Cerebellar nuclear complex (tissue), 1 donor: ENCODE measurements at regions not wholly inside any gene's neighbourhood (a gene's known extent, or its start where the extent isn't known, plus 50 kb on each side); places are given as distances from the start of the nearest gene placed in this dataset.
"Not testable (repeated sequence)": the region's sequence is repeated elsewhere in the genome, so short reads cannot be mapped to it uniquely, and the experiment has no call there.

ENCODE experiments used
- DNase-seq, 2 experiments: peaks; one replicate each; lab custom pipeline; 2025; lab: John Stamatoyannopoulos, UW

GRCh38 chr11:13614918-13615317, 53.5 kb upstream of the FAR1 start:
- DNase-seq, result not testable (repeated sequence)

DNA sequence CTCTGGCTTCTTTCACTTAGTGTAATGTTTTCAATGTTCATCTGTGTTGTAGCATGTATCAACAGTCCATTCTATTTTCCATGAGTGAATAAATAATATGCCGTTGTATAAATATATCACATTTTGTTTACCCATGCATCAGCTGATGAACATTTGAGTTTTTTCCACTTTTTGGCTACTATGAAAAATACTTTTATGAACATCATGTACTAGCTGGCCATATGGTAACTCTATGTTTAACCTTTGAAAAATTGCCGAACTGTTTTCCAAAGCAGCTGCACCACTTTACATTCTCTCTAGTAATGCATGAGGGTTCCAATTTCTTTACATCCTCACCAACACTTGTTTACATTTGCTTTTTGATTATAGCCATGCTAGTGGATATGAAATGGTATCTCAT, 59.8 kb upstream of the FAR1 start:
- no peak for DNase-seq

DNA sequence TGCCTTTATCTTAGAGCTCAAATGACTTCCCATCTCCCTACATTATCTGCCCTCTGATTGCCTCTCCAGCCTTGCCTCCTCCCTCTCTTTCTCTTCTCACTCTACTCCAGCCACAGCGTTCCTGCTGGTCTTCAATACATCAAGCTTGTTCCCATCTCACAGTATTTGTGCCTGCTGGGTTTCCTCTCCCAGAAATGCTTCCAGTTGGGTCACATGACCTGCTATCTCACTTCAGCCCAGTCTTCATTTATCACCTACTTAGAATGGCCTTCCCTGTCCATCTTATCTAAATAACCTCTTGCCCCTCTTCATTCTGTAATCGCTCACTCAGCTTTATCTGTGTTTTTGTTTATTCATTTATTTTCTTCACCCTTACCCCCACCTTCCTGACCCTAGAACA, 61.8 kb upstream of the FAR1 start:
- no peak for DNase-seq

GRCh38 chr11:13603661-13604060, 64.8 kb upstream of the FAR1 start:
- no peak for DNase-seq

DNA sequence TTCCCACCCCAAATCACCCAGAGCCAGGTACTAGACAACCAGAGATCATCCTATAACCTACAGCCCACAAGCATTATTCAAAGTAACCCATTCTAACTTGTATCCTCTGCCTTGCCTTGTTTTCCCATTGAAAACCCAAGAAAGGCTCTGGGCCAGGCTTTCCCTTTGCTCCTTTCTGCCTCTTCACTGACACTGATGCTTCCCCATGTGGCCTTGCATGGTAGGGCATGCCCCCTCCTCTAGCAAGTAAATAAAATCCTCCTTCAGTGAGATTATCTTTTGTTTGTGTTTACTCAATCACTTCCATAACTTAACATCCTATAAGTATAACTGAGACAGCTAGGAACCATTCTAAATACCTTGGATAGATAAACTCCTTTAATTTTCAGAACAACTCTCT, 65.6 kb upstream of the FAR1 start:
- DNase-seq, result no peak

- peak; percentile 58 to 85 for DNase-seq
Measured at GRCh38 chr11:13596611-13597326, 71.7 kb upstream of the FAR1 start.

DNA sequence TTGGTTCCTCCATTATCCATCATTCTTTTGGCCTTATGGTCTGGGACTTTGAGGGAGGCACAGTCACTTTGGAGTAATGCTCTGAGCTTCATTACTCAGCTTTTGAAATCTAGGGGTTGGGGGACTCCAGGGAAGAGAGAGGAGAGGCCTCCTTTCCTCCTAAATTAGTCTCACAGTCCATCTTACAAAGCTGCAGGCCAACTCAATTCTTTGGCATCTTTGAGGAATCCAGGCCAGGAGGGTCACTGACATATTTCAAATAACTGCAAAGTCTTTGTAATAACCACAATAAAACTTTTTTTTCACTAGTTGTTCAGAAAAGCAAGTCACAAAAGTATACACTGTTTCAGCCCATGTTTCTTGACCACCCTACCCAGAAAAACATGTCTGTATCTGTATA, 73.3 kb upstream of the FAR1 start:
- DNase-seq, result no peak

GRCh38 chr11:13594044-13594443, 74.4 kb upstream of the FAR1 start:
- no peak for DNase-seq

DNA sequence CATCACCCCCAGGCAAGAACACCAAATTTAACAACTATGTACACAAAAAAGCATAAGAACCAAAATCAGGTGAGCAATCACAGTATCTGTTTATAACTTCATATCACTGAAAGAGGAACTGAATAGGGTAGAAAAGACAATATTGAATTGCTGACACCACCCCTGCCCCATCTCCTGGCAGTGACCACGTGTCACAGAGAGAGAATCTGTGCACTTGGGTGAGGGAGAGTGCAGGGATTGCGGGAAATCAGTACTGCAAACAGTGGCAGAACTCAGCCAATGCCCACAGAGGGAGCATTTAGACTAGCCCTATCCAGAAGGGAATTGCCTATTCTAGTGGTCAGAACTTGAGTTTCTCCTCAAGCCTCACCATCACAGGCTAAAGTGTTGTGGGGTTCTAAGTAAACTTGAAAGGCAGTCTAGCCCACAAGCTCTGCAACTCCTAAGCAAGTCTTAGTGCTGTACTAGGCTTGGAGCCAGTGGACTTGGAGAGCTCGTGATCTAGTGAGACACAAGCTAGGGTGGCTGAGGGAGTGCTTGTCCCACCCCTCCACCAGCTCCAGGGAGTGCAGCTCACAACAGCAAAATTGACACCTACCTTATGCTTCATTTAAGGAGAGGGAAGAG, 82.8 kb upstream of the PTH start:
- DNase-seq, result no peak

GRCh38 chr11:13577881-13578280, 82.1 kb upstream of the PTH start:
- DNase-seq, result no peak

DNA sequence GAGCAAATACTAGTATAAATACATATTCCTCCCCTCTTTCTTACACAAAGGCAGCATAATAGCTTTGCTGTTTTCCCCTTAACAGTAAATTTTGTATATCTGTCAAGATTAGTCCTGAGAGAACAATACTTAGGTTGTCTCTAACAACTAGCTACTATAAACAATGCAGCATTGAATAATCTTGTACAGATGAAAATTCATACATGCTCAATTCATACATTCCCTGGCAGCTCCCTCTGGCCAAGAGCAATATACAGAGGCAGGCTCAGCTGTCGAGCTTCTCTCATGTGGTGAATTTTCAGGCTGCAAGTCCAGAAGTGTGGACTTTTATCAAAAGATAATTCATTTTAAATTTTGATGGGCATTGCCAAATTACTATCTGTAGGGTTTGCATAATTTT, 81.2 kb upstream of the PTH start:
- DNase-seq, result no peak

GRCh38 chr11:13575385-13575784, 79.6 kb upstream of the PTH start:
- not testable (repeated sequence) for DNase-seq

- DNase-seq, result no peak
Measured at GRCh38 chr11:13567551-13567950, 71.8 kb upstream of the PTH start.

DNA sequence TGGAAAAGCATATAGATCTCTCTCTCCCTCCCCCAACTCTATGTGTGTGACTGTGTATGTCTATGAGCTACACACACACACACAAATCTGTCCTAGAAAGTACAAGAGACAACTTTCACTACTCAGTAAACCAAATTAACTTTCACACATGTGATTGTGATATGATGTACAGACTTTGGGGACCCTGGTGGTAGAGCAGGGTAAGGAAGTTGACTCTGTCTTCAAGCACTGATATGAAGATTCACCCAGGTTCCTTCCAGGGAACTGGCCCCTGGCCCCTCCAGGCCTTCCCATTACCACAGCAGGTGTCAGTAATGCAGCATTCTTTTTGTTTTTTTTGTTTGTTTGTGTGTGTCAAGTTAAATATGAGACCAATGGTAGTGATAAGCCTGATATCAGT, 66.1 kb upstream of the PTH start:
- DNase-seq, result no peak

GRCh38 chr11:13560341-13560740, 64.5 kb upstream of the PTH start:
- DNase-seq, result not testable (repeated sequence)

- DNase-seq, result no peak
Measured at GRCh38 chr11:13552784-13553183, 57.0 kb upstream of the PTH start.

DNA sequence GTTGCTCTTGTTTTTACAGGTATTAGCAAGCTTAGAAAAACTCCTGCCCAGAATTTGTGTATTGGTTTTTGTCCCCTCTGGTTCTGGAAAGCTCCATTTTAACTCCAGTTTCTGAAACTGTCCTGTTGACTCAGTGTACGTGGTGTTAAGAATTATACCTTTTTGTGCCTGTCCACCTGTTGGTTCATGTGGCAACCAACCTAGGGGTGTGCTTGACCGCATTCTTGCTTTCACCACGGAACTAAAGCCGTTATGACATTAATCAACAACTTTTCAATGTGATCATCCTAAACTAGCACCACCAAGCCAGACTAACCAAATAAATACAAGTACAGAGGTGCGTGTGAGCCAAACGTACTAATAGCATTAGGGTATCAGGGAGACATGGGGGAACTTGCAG, 56.0 kb upstream of the PTH start:
- DNase-seq, result no peak

- no peak for DNase-seq
Measured at GRCh38 chr11:13550761-13551160, 55.0 kb upstream of the PTH start.

DNA sequence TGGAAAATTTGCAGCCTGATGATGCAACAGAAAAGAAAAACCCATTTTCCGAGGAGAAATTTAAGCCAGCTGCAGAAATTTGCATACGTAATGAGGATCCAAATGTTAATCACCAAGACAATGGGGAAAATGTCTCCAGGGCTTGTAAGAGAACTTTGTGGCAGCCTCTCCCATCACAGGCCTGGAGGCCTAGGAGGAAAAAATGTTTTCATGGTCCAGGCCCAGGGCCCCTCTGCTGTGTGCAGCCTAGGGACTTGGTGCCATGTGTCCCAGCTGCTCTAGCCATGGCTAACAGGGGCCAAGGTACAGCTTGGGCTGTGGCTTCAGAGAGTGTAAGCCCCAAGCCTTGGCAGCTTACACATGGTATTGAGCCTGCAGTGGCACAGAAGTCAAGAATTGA, 50.3 kb upstream of the PTH start:
- DNase-seq, result not testable (repeated sequence)
